ENCODE measurements at regions not wholly inside any gene's neighbourhood (a gene's known extent, or its start where the extent isn't known, plus 50 kb on each side); places are given as distances from the start of the nearest gene placed in this dataset.

DNA sequence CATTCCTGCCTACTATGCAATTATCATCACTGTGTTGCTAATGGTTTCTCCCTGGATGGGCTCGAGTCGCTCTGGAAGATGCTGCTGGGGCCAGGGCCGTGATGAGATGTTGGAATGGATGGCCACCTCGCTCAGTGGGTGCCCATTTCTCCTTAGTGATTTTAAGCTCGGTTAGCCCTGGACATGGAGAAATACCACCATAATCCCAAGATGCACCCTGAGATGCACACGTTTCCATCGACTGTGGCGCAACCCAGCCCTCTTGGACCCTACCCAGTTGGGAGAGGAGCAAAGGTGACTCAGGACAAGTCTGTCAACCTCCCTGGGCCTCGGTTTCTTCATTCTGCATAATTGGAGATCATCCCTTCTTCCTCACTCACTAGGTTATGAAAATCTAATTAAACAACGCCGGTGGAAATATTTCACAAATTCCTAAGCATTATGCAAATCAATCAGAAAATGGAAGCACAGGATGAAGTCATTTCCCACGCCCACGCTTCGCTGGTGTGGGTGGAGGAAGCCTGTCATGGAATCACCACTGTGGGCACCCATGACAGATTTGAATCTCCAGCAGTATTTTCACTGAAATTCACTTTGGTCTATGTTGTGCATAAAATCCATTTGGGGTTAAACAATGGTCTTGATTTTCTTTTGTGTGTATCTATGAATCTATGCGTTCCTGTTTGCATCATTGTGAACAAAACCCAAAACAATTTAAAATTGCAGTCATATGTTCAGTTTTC lies 195.2 kb downstream of the AXIN2 start:
- TF ChIP-seq, protein P1, sequence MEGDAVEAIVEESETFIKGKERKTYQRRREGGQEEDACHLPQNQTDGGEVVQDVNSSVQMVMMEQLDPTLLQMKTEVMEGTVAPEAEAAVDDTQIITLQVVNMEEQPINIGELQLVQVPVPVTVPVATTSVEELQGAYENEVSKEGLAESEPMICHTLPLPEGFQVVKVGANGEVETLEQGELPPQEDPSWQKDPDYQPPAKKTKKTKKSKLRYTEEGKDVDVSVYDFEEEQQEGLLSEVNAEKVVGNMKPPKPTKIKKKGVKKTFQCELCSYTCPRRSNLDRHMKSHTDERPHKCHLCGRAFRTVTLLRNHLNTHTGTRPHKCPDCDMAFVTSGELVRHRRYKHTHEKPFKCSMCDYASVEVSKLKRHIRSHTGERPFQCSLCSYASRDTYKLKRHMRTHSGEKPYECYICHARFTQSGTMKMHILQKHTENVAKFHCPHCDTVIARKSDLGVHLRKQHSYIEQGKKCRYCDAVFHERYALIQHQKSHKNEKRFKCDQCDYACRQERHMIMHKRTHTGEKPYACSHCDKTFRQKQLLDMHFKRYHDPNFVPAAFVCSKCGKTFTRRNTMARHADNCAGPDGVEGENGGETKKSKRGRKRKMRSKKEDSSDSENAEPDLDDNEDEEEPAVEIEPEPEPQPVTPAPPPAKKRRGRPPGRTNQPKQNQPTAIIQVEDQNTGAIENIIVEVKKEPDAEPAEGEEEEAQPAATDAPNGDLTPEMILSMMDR (IDR thresholded peaks at IDR 0.05): no peak
- TF ChIP-seq POLR2AphosphoS5 (IDR thresholded peaks at IDR 0.05): no peak
